ENCODE measurements at regions not wholly inside any gene's neighbourhood (a gene's known extent, or its start where the extent isn't known, plus 50 kb on each side); places are given as distances from the start of the nearest gene placed in this dataset.

- TF ChIP-seq CTCF (IDR thresholded peaks at IDR 0.05): no peak
- TF ChIP-seq POLR2A (IDR thresholded peaks at IDR 0.05): no peak
These were observed 289.0 kb upstream of the DAB1 start for GRCh38 chr1:57712846-57713245.

All from vagina (tissue), 2 donors.